GM19468 (cell line): ENCODE measurements at regions not wholly inside any gene's neighbourhood (a gene's known extent, or its start where the extent isn't known, plus 50 kb on each side); places are given as distances from the start of the nearest gene placed in this dataset.

Source experiments
- ATAC-seq: cut with Tn5 transposase; IDR thresholded peaks from one replicate; pipeline ENCODE4 v1.9.1; 2021; ENCODE audit warnings: mild to moderate bottlenecking, moderate library complexity, moderate number of reproducible peaks; ENCODE audit not compliant: unreplicated experiment; ENCODE audit errors: extremely low read depth

- ATAC-seq: no peak
Observed at GRCh38 chr18:64253222-64253621, 104.3 kb upstream of the LINC00305 start.

- ATAC-seq: no peak
Observed at GRCh38 chr18:64248836-64249235, 99.9 kb upstream of the LINC00305 start.

DNA sequence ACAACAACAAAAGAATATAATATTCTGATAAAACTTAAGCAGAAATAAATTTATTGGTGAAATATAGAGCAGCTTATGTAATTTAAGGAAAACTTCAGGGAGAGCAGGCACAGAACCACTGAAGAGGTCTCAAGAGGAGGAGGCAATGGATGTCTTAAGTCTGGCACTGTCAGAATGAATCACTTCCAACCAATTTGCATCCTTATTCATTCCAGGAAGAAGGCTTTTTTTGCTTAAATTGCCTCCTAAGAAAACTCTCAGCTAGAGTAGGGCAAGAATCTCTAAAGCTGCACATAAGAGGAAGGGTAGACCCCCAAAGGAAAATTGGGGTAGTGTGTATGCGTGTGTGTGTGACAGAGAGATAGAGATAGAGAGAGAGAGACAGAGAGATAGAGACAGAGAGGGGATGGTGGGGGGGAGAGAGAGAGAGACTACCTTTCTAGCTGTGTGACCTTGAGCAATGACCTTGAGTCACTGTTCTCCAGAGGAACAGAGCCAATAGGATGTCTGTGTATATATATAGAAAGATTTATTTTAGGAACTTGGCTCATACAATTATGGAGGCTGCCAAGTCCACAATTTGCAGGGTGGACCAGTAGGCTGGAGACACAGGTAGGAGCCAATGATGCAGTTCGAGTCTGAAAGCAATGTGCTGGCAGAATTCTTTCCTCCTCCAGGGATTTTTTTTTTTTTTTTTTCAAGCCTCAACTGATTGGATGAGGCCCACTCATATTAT, 96.4 kb upstream of the LINC00305 start:
- no peak for ATAC-seq

DNA sequence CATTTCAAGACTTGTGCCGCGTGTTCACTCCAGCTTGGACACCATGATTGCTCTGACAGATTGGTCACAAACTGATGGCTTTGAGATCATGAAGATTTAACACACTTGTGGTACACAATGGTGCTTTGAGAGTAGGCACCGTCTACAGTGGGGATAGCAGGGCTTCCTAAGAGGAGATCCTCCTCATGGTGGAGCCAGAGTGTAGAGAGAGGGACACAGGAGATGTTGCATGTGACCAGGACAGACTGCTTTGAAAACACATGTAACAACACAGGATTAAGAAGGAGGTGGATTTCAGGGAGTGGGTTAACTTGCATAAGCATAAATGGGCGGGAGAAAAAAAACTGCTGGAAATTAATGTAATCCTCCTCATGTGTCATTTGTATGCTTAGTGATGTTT, 95.7 kb upstream of the LINC00305 start:
- ATAC-seq: no peak

GRCh38 chr18:64240316-64240715, 91.4 kb upstream of the LINC00305 start:
- no peak for ATAC-seq

- ATAC-seq: no peak
Observed at GRCh38 chr18:64238076-64238475, 89.2 kb upstream of the LINC00305 start.

- ATAC-seq: no peak
Observed at GRCh38 chr18:64234321-64234720, 85.4 kb upstream of the LINC00305 start.

- ATAC-seq: no peak
Observed at GRCh38 chr18:64233851-64234250, 85.0 kb upstream of the LINC00305 start.

GRCh38 chr18:64220941-64221340, 72.1 kb upstream of the LINC00305 start:
- no peak for ATAC-seq

DNA sequence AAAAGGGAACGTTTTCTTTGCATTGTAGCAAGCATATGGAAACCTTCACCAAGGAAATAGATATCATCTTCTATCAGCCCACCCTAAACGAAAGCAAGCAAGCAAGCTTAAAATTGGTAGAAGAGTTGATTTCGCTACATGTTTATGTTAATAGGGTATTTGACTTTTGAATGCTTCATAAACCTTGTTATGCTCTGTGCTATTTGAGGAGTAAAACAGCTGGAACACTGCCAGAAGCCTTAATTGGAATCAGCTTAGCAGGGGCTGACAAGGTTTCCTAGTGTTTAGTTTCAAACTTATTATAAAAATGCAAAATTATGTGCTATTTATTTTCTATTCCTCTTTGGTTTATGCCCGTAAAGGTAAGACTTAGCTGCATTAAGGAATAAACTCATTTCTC, 70.6 kb upstream of the LINC00305 start:
- no peak for ATAC-seq

DNA sequence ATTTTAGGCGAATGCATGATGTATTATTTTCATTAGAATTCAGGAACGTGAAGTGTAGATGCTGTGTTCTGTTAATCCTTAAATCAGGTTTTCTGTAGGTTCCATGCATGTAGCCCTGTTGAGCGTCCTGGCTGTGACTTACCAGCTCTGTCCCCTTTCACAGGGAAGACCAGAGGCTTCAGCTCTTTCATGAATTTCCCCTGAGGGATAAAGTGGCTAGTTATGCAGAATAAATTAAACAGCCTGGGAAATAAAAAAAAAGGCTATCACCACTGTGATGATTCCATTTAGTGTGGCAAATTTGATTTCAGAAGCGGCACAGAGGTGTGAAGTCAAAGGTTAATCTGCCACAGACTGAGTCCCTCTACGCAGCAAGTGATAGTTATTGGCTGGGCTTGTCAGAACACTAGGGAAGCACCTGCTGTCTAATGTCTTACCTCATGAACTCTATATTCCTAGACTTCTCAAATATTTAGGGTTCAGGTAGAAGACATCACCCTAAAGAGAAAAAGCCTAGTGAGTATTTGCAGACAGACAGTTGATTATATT, 61.6 kb upstream of the LINC00305 start:
- ATAC-seq: no peak

DNA sequence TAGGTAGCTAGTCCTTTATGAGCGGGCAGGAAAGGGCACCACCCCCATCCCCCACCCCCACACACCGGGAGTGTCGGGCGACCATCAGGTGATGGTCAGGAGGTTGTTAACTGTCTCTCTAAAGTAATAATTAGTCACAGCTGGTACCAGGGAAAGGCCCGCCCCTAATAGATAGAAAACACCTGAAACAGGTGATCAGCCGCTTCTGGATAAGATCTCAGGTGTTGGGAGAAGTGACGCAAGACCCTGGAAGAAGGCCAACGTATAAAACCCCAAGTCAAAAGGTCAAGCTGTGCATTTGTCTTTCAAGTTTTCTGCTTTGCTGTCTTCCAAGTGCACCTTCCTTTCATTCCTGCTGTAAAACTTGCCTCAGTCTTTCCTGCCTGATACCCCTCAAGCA, 59.6 kb upstream of the LINC00305 start:
- no peak for ATAC-seq

- no peak for ATAC-seq
Observed at GRCh38 chr18:64207820-64208219, 58.9 kb upstream of the LINC00305 start.

- ATAC-seq: no peak
Observed at GRCh38 chr18:64203295-64203694, 54.4 kb upstream of the LINC00305 start.

- no peak for ATAC-seq
Observed at GRCh38 chr18:64202863-64203262, 54.0 kb upstream of the LINC00305 start.

DNA sequence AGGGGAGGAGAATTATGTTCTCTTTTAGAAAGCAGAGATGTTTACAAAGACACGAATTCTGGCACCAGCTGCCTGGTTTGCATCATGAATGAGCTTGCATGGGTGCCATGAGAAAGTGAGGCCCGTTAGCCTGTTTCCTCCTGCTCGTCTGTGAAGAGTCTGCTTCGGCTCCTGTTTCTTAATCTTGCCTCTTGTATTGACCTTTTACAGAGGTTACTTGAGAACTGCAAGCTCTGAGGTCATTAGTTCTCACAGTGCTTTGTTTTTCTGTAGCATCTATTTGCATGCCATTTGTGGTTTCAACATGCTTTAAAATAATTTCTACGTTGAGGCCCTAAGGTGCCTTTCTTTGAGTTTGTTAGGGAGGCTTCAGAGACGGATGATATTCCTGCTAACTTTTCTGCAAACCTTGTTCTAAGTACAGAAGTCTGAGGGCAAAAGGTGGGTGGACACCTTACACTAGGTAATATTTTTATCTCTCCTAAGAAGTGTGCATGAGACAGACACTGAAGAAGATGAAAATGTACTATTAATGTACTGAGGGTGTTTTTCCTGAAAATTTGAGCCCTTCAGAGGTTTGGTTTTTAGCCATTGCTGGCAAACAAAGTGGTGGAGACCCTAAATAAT, 53.4 kb upstream of the LINC00305 start:
- ATAC-seq: no peak

- no peak for ATAC-seq
Observed at GRCh38 chr18:64201781-64202180, 52.9 kb upstream of the LINC00305 start.

- no peak for ATAC-seq
Observed at GRCh38 chr18:64199581-64199980, 50.7 kb upstream of the LINC00305 start.
